H9 (cell line): ENCODE measurements at regions not wholly inside any gene's neighbourhood (a gene's known extent, or its start where the extent isn't known, plus 50 kb on each side); places are given as distances from the start of the nearest gene placed in this dataset.

Experiments
- DNase-seq: peaks from one replicate; pipeline ENCODE4 v3.0.0-alpha.2; 2017
- H2AFZ ChIP-seq: one replicate; pipeline ENCODE4 v1.6.1; 2013; ENCODE audit warnings: mild to moderate bottlenecking, low read length, control low read depth, moderate library complexity
- H2AK5ac ChIP-seq: 2 replicates; pipeline ENCODE4 v1.6.1; 2013; ENCODE audit warnings: low read length, control low read depth, mixed read lengths; ENCODE audit not compliant: insufficient read length
- H2BK120ac ChIP-seq: one replicate; pipeline ENCODE4 v1.6.1; 2013; ENCODE audit warnings: low read depth, mild to moderate bottlenecking, low read length, control low read depth, inconsistent platforms; ENCODE audit not compliant: poor library complexity, severe bottlenecking
- H2BK12ac ChIP-seq: 2 replicates; pipeline ENCODE4 v1.6.1; 2013; ENCODE audit warnings: low read length, control low read depth, mixed read lengths, low read depth; ENCODE audit not compliant: insufficient read length
- H2BK15ac ChIP-seq: 2 replicates; pipeline ENCODE4 v1.6.1; 2013; ENCODE audit warnings: low read depth, low read length, control low read depth
- H2BK20ac ChIP-seq: one replicate; pipeline ENCODE4 v1.6.1; 2013; ENCODE audit warnings: low read depth, mild to moderate bottlenecking, low read length, control low read depth, inconsistent platforms; ENCODE audit not compliant: poor library complexity, severe bottlenecking
- H2BK5ac ChIP-seq: 2 replicates; pipeline ENCODE4 v1.6.1; 2013; ENCODE audit warnings: low read length, control low read depth, mixed read lengths; ENCODE audit not compliant: insufficient read length
- H3K14ac ChIP-seq: 2 replicates; pipeline ENCODE4 v1.6.1; 2013; ENCODE audit warnings: low read length, control low read depth; ENCODE audit not compliant: insufficient read depth
- H3K18ac ChIP-seq: 2 replicates; pipeline ENCODE4 v1.6.1; 2013; ENCODE audit warnings: low read depth, mild to moderate bottlenecking, mixed read lengths, low read length, control low read depth; ENCODE audit not compliant: insufficient read length
- H3K23ac ChIP-seq: 2 replicates; pipeline ENCODE4 v1.6.1; 2013; ENCODE audit warnings: low read length, control low read depth, mixed read lengths, low read depth; ENCODE audit not compliant: insufficient read length
- H3K23me2 ChIP-seq: 2 replicates; pipeline ENCODE4 v1.6.1; 2013; ENCODE audit warnings: low read depth, mild to moderate bottlenecking, mixed read lengths, low read length, control low read depth; ENCODE audit not compliant: insufficient read length, poor library complexity, severe bottlenecking
- H3K27ac ChIP-seq: 2 replicates; pipeline ENCODE4 v1.5.1; 2013; ENCODE audit warnings: low read length, control low read depth, mixed read lengths, low read depth; ENCODE audit not compliant: insufficient read length
- H3K27me3 ChIP-seq: 2 replicates; pipeline ENCODE4 v1.6.1; 2013; ENCODE audit warnings: low read length, control low read depth, inconsistent platforms; ENCODE audit not compliant: insufficient read depth
- H3K4ac ChIP-seq: 2 replicates; pipeline ENCODE4 v1.6.1; 2013; ENCODE audit warnings: low read depth, mild to moderate bottlenecking, control low read depth, inconsistent platforms, low read length, moderate library complexity
- H3K4me1 ChIP-seq: 2 replicates; pipeline ENCODE4 v1.6.1; 2013; ENCODE audit warnings: low read length, control low read depth, inconsistent platforms; ENCODE audit not compliant: insufficient read depth
- H3K4me2 ChIP-seq: 2 replicates; pipeline ENCODE4 v1.6.1; 2013; ENCODE audit warnings: low read length, control low read depth, mixed read lengths; ENCODE audit not compliant: insufficient read length, insufficient read depth
- H3K56ac ChIP-seq: 2 replicates; pipeline ENCODE4 v1.6.1; 2013; ENCODE audit warnings: low read depth, mild to moderate bottlenecking, mixed read lengths, low read length, control low read depth; ENCODE audit not compliant: insufficient read length
- H3K79me1 ChIP-seq: 2 replicates; pipeline ENCODE4 v1.6.1; 2013; ENCODE audit warnings: low read depth, mild to moderate bottlenecking, moderate library complexity, low read length, control low read depth, inconsistent platforms; ENCODE audit not compliant: insufficient read depth, poor library complexity, severe bottlenecking
- H3K79me2 ChIP-seq: 2 replicates; pipeline ENCODE4 v1.6.1; 2013; ENCODE audit warnings: low read length, control low read depth, inconsistent platforms; ENCODE audit not compliant: insufficient read depth
- H3K9ac ChIP-seq: 2 replicates; pipeline ENCODE4 v1.6.1; 2013; ENCODE audit warnings: low read length, control low read depth, mixed read lengths; ENCODE audit not compliant: insufficient read length; ENCODE audit errors: extremely low read depth
- H3K9me3 ChIP-seq: one replicate; pipeline ENCODE4 v1.6.1; 2013; ENCODE audit warnings: low read depth, low read length, inconsistent platforms; ENCODE audit not compliant: control insufficient read depth
- H3T11ph ChIP-seq: one replicate; pipeline ENCODE4 v1.6.1; 2013; ENCODE audit warnings: mild to moderate bottlenecking, low read length, control low read depth, inconsistent platforms
- H4K20me1 ChIP-seq: one replicate; pipeline ENCODE4 v1.6.1; 2013; ENCODE audit not compliant: control insufficient read depth, insufficient read length, insufficient read depth
- H4K5ac ChIP-seq: 2 replicates; pipeline ENCODE4 v1.6.1; 2013; ENCODE audit warnings: low read depth, mild to moderate bottlenecking, mixed read lengths, low read length, control low read depth; ENCODE audit not compliant: insufficient read length
- H4K8ac ChIP-seq: replicated peaks from 2 replicates; pipeline ENCODE4 v1.6.1; 2013; ENCODE audit warnings: low read length, control low read depth, mixed read lengths, low read depth; ENCODE audit not compliant: insufficient read length
- H4K91ac ChIP-seq: 2 replicates; pipeline ENCODE4 v1.6.1; 2013; ENCODE audit warnings: low read depth, mild to moderate bottlenecking, moderate library complexity, mixed read lengths, low read length, control low read depth; ENCODE audit not compliant: insufficient read length
- H3K27ac Mint-ChIP-seq, 3 experiments: 2 replicates in 2 of 3; 3 replicates in 1 of 3; pipeline ENCODE4 v1.8.0; 2020 to 2021; ENCODE audit warnings: mixed read lengths in 3 of 3, mild to moderate bottlenecking in 1 of 3, moderate library complexity in 1 of 3
- H3K27me3 Mint-ChIP-seq: 2 replicates; pipeline ENCODE4 v1.8.0; 2021; ENCODE audit warnings: low read depth, mild to moderate bottlenecking, moderate library complexity, mixed read lengths
- H3K36me3 Mint-ChIP-seq, 3 experiments: 2 replicates in 2 of 3; 3 replicates in 1 of 3; pipeline ENCODE4 v1.8.0; 2020 to 2021; ENCODE audit warnings: low read depth in 3 of 3, mixed read lengths in 3 of 3; ENCODE audit not compliant: insufficient read depth in 1 of 3
- H3K4me1 Mint-ChIP-seq, 2 experiments: 2 replicates each; pipeline ENCODE4 v1.8.0; 2020; ENCODE audit warnings: mixed read lengths in 2 of 2
- H3K4me3 Mint-ChIP-seq, 2 experiments: 2 replicates in 1 of 2; 3 replicates in 1 of 2; pipeline ENCODE4 v1.8.0; 2020 to 2021; ENCODE audit warnings: mild to moderate bottlenecking in 2 of 2, mixed read lengths in 2 of 2, moderate library complexity in 1 of 2
- H3K9me3 Mint-ChIP-seq, 2 experiments: 2 replicates in 1 of 2; 3 replicates in 1 of 2; pipeline ENCODE4 v1.8.0; 2020; ENCODE audit warnings: mild to moderate bottlenecking in 2 of 2, mixed read lengths in 2 of 2, moderate library complexity in 1 of 2
- WGBS: extraction: QIAGEN DNeasy Blood & Tissue Kit; methylation state at CpG from one replicate; pipeline ENCODE4 v1.1.7; 2013; ENCODE audit warnings: missing lambda C conversion rate, low lambda C conversion rate, mixed read lengths; ENCODE audit not compliant: insufficient read length; ENCODE audit errors: extremely low coverage; 5-methylcytosine and 5-hydroxymethylcytosine counted together
- TF ChIP-seq, protein P1 (sequence below): fragments of 200-600 bp; sonication (generic); conservative IDR thresholded peaks from 3 replicates; pipeline ENCODE4 v1.8.0; 2021; ENCODE audit warnings: antibody characterized with exemption, mild to moderate bottlenecking

DNA sequence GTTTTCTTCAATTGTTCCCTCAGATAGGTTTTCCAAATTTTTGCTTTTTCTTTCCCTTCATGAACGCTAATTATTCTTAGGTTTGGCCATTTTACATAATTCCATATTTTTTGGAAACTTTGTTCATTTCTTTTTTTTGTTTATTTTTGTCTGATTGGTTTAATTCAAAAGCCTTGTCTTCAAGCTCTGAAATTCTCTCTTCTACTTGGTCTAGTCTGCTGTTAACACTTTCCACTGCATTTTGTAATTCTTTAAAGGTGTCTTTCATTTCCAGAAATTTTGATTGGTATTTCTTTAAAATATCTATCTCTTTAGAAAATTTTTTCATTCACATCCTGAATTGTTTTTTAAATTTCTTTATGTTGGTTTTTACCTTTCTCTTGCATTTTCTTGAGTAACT is 63.9 kb upstream of the VLDLR start:
- H3K27me3 Mint-ChIP-seq: no peaks in the 10 kb centered on the region
- peaks cover 5 to 21% (median 6%) of the 10 kb centered on the region in 3 experiments; a peak in 5 of 7 replicates for H3K36me3 Mint-ChIP-seq
- no peak overlapping the region for H3K27ac Mint-ChIP-seq
- no peaks in the 10 kb centered on the region for H3K27me3 ChIP-seq
- no peaks in the 10 kb centered on the region for H3K9me3 ChIP-seq
- H4K8ac ChIP-seq: no peak overlapping the region
- no peak overlapping the region for H3K4me3 Mint-ChIP-seq
- TF ChIP-seq, protein P1, sequence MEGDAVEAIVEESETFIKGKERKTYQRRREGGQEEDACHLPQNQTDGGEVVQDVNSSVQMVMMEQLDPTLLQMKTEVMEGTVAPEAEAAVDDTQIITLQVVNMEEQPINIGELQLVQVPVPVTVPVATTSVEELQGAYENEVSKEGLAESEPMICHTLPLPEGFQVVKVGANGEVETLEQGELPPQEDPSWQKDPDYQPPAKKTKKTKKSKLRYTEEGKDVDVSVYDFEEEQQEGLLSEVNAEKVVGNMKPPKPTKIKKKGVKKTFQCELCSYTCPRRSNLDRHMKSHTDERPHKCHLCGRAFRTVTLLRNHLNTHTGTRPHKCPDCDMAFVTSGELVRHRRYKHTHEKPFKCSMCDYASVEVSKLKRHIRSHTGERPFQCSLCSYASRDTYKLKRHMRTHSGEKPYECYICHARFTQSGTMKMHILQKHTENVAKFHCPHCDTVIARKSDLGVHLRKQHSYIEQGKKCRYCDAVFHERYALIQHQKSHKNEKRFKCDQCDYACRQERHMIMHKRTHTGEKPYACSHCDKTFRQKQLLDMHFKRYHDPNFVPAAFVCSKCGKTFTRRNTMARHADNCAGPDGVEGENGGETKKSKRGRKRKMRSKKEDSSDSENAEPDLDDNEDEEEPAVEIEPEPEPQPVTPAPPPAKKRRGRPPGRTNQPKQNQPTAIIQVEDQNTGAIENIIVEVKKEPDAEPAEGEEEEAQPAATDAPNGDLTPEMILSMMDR: no peak
- H2BK15ac ChIP-seq: no peak overlapping the region
- H4K5ac ChIP-seq: no peak overlapping the region
- H3T11ph ChIP-seq: no peak overlapping the region
- DNase-seq: no peak
- H4K91ac ChIP-seq: no peak overlapping the region
- H2BK12ac ChIP-seq: no peak overlapping the region
- H3K14ac ChIP-seq: no peak overlapping the region
- no peaks in the 10 kb centered on the region for H4K20me1 ChIP-seq
- H2BK5ac ChIP-seq: no peak overlapping the region
- no CpG with 5 or more reads among the region's 1 CpG for WGBS
- peaks cover 4% of the 10 kb centered on the region in 2 experiments; a peak in 3 of 5 replicates for H3K9me3 Mint-ChIP-seq
- H2BK120ac ChIP-seq: no peak overlapping the region
- peaks cover 2% of the 10 kb centered on the region; the same call in 1 of the 2 replicates for H3K4me1 ChIP-seq
- no peak overlapping the region for H2AK5ac ChIP-seq
- H3K4me2 ChIP-seq: no peak overlapping the region
- H3K23ac ChIP-seq: no peak overlapping the region
- H3K27ac ChIP-seq: no peak overlapping the region
- H2BK20ac ChIP-seq: no peak overlapping the region
- H3K9ac ChIP-seq: no peak overlapping the region
- H3K4ac ChIP-seq: no peak overlapping the region
- H2AFZ ChIP-seq: no peak overlapping the region
- no peak overlapping the region for H3K56ac ChIP-seq
- H3K18ac ChIP-seq: no peak overlapping the region
- H3K79me1 ChIP-seq: no peaks in the 10 kb centered on the region
- H3K4me1 Mint-ChIP-seq: peaks cover 5 to 7% of the 10 kb centered on the region in 2 experiments; a peak in 3 of 4 replicates
- H3K23me2 ChIP-seq: no peaks in the 10 kb centered on the region
- H3K79me2 ChIP-seq: no peaks in the 10 kb centered on the region
